Hematopoietic multipotent progenitor cell treated with erythropoietin and hydrocortisone succinate and interleukin-3 and kit ligand, for 6 days (in vitro differentiated cells): ENCODE measurements at regions not wholly inside any gene's neighbourhood (a gene's known extent, or its start where the extent isn't known, plus 50 kb on each side); places are given as distances from the start of the nearest gene placed in this dataset.

ENCODE experiments used
- DNase-seq: peaks from one replicate; pipeline ENCODE4 v3.0.0-alpha.2; 2015

GRCh38 chr16:86124321-86124720, 225.4 kb downstream of the IRF8 start:
- DNase-seq = no peak

GRCh38 chr16:86126891-86127290, 227.9 kb downstream of the IRF8 start:
- DNase-seq = no peak

GRCh38 chr16:86127366-86127765, 228.4 kb downstream of the IRF8 start:
- DNase-seq = no peak

DNA sequence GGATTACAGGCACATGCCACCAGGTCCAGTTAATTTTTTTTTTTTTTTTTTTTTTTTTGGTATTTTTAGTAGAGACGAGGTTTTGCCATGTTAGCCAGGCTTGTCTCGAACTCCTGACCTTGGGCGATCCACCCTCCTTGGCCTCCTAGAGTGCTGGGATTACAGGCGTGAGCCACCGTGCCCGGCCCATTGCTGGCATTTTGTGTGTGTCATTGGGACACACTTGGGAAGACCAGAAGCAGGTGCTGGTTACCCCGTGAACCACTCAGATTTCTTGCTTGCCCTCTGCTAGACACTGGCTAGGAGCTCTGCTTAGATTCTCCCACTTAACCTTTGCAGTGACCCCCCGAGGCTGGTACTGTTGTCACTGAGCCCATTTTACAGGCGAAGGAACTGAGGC, 229.3 kb downstream of the IRF8 start:
- no peak for DNase-seq

DNA sequence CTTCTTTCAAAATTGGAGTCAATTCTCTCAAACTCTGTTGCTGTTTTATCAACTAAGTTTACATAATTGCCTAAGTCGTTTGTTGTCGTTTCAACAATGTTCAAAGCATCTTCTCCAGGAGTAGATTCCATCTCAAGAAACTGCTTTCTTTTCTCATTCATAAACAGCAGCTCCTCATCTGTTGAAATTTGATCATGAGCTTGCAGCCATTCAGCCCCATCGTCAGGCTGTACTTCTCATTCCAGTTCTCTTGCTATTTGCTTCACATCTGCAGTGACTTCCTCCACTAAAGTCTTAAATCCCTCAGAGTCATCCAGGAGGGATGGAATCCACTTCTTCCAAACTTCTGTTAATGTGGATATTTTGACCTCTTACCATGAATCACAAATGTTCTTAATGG, 230.6 kb downstream of the IRF8 start:
- DNase-seq = no peak

- DNase-seq = no peak
These were observed 234.4 kb downstream of the IRF8 start for GRCh38 chr16:86133377-86133776.

GRCh38 chr16:86133847-86134375, 234.9 kb downstream of the IRF8 start:
- no peak for DNase-seq

- peak; percentile 29 for DNase-seq
These were observed 236.0 kb downstream of the IRF8 start for GRCh38 chr16:86134802-86135461.

DNA sequence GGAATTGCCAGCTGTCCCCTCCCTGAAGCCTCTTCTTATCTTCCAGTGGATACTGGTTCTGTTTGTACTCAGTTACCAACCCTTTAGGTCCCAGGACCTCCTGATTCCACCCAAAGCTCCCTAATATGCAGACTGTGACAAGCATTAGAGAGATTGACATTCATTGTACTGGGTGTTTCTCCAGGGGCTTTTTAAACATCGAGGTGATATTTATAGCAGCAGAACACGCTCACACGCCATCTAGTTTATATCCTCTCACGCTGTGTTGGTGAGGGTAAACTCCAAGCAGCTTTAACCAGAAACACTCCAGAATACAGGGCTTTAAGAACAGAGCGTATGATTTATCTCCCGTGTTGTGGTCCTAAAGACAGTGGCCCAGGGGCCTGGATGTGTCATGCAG, 238.4 kb downstream of the IRF8 start:
- DNase-seq = no peak

DNA sequence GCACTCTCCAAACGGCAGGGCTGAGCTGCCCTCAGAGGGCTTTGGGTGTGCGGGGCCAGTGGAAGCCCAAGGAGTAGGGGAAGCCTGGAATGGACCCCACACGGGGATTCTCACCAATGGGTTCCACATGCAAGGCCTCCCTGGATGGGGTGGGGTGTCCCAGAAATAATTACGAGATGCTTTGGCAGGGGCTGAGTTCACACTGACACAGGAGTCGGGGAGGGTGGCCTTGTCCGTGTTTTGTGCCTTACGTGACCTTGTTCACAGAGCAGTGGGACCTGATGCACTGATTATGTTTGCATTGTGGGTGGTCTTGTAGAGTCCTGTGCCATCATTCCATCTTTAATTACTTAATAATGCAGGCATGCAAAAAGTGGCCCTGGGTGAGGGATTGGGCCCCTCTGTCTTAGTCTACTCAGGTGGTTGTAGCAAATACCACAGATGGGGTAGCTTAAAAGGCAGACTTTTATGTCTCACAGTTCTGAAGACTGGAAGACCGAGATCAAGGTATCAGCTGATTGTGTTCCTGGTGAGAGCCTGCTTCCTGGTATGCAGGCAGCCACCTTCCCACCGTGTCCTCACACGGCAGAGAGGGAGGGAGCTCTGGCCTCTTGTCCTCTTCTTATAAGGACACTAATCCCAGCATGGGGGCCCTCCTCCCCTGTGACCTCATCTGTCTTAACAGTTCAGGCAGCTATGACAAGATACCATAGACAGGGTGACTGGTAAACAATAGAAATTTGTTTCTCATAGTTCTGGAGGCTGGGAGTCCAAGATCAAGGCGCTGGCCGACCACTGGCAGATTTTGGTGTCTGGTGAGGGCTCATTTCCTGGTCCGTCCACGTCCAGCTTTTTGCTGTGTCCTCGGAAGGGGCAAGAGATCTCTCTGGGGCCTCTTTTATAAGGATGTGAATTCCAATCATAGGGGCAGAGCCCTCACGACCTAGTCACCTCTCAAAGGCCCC, 239.4 kb downstream of the IRF8 start:
- no peak for DNase-seq

DNA sequence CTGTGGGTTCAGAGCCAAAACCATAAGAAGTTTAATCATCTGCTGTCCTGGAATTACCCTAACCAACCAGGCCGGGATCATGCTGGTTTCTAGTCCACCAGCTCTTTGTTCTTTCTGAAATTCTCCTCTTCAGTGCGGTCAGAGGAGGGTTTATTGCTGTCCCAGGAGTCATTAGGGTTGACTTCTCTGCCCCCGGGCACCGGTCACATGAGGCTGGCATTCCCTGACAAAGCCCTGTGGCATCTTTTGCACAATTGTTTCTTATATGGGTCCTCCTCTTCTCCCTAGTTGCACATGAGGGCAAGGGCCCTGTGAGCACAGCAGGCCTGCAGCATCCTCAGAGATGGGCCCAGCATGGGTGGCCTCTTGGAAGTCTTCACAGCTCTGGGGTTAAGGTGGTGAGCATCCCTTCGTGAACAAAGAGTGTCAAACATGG, 243.9 kb downstream of the IRF8 start:
- DNase-seq = no peak

- no peak for DNase-seq
These were observed 244.7 kb downstream of the IRF8 start for GRCh38 chr16:86143666-86144065.

GRCh38 chr16:86145669-86146068, 246.7 kb downstream of the IRF8 start:
- no peak for DNase-seq

GRCh38 chr16:86150641-86151238, 251.8 kb downstream of the IRF8 start:
- no peak for DNase-seq

GRCh38 chr16:86151239-86151851, 252.4 kb downstream of the IRF8 start:
- no peak for DNase-seq

- no peak for DNase-seq
These were observed 257.2 kb downstream of the IRF8 start for GRCh38 chr16:86156155-86156554.

GRCh38 chr16:86157616-86158247, 258.8 kb downstream of the IRF8 start:
- DNase-seq = no peak

GRCh38 chr16:86158688-86159360, 259.9 kb downstream of the IRF8 start:
- peak; percentile 13 for DNase-seq

- DNase-seq = no peak
These were observed 266.5 kb downstream of the IRF8 start for GRCh38 chr16:86165479-86165878.

DNA sequence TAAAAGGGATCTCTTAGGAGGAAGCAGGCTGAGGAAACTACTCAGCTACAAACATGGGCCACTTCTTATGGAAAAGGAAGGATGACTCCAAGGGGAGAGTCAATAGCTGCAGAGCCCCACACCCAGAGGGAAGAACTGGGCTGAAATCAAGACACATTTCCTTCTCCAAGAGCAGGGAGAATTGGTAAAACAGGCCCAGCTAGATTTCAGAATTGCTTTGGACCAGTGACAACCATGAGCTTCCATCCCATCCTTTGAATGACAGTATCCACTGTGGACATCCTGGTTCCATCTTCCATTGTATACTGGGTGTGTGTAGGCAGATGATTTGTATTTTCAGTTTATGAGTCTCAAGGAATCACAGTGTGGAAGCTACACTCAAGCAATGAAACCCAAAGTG, 267.5 kb downstream of the IRF8 start:
- no peak for DNase-seq

- DNase-seq = no peak
These were observed 268.1 kb downstream of the IRF8 start for GRCh38 chr16:86167061-86167460.

GRCh38 chr16:86170720-86171119, 271.8 kb downstream of the IRF8 start:
- no peak for DNase-seq
